NCI-H2107 treated with DMSO at 0.1 percent for 48 hours (cell line): ENCODE measurements at regions not wholly inside any gene's neighbourhood (a gene's known extent, or its start where the extent isn't known, plus 50 kb on each side); places are given as distances from the start of the nearest gene placed in this dataset.
"Not testable (repeated sequence)": the region's sequence is repeated elsewhere in the genome, so short reads cannot be mapped to it uniquely, and the experiment has no call there.

ENCODE experiments used
- DNase-seq: peaks from one replicate; lab custom pipeline; 2025; ENCODE audit not compliant: unreplicated experiment; lab: John Stamatoyannopoulos, UW

DNA sequence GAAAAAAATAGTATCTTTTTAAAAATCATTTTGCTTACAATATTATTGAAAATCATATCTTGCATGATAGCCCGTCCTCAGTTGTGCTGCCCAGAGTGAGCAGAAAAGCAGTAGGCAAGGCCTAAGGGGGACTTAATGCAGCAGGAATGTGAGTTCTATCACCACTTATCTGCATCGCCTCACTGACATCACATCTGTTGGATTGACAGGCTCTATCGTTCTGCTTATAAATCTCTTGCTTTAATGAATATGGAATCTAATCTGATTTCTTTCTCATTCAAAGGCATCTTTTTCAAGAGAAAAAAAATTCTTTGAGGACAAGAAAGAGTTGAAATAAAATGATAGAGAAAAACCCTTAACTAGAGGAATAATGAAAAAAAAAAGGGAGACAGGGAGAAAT, 249.9 kb downstream of the PAPSS1 start:
- DNase-seq, result no peak

GRCh38 chr4:107468812-107469211, 251.2 kb downstream of the PAPSS1 start:
- DNase-seq, result no peak

GRCh38 chr4:107468156-107468555, 251.9 kb downstream of the PAPSS1 start:
- no peak for DNase-seq

DNA sequence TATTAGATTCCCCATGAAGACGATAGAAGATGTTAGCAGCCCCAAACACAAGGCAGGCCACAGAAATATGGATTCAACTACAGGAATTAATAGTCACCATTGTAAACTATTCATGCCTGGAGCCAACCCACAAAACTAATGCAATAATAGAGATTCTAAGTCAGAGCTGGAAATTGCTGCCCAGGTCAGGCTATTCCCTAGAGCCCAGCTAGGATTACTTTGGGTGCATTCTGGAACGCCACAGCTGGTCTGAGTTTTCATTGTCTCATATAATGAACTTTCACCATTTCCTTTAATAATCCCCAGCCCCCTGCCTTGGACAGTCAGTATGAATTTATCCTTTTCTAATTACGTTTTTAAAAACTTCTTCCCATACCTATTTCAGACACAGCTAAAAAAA, 252.6 kb downstream of the PAPSS1 start:
- DNase-seq, result no peak

DNA sequence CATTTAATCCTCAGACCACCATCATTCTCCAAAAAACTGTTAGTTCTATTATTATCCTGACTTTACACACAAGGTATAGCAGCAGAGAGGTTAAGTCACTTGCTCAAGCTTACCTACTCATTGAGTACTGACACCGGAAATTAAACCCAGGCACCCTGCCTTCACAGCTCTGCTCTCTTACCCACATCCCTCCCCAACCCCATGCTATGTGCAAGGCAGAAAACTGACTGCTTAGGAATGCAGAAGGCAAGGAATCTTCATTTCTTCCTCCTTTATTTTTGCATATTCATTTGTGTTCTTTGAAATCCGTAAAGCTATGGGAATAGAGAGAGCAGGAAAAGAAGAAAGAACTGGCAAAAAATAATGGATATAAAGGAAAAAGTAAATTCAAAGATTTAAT, 261.8 kb downstream of the PAPSS1 start:
- DNase-seq, result no peak

GRCh38 chr4:107453987-107454386, 266.0 kb downstream of the PAPSS1 start:
- DNase-seq, result no peak

- DNase-seq, result no peak
Observed at GRCh38 chr4:107452717-107453630, 267.1 kb downstream of the PAPSS1 start.

- DNase-seq, result no peak
Observed at GRCh38 chr4:107449611-107450369, 270.2 kb downstream of the PAPSS1 start.

- DNase-seq, result no peak
Observed at GRCh38 chr4:107442538-107443111, 277.4 kb downstream of the PAPSS1 start.

- no peak for DNase-seq
Observed at GRCh38 chr4:107439401-107439800, 280.6 kb downstream of the PAPSS1 start.

GRCh38 chr4:107436471-107436870, 283.6 kb downstream of the PAPSS1 start:
- not testable (repeated sequence) for DNase-seq

GRCh38 chr4:107432451-107432850, 287.6 kb downstream of the PAPSS1 start:
- no peak for DNase-seq

DNA sequence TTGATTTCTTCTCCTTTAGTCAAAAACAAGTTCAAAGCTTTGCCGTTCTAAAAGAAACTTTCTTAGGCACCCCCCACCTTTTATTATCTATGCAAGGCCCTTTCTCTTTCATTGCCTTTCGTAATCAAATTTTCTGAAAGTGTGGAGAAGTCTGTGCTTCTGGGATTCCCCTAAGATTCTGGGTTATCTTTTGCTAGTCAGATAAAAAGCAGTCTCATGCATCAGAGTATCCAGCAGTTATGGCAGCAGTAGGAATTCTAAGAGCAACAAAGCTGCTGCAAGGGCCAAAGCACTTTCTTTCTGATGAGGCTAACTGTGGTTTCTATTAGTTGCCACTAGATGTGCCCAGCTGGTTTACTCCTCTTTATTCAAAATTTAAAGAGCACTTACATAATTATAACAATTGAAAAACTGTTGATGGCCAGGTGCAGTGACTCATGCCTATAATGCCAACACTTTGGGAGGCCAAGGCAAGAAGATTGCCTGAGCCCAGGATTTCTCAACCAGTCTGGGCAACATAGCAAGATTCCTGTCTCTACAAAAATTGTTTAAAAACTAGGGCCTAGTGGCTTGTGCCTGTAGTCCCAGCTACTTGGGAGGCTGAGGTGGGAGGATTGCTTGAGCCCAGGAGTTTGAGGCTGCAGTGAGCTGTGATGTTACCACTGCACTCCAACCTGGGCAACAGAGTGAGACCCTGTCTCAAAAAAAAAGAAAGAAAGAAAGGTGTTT, 296.2 kb downstream of the PAPSS1 start:
- DNase-seq, result no peak

GRCh38 chr4:107419536-107419935, 300.5 kb downstream of the PAPSS1 start:
- DNase-seq, result not testable (repeated sequence)

DNA sequence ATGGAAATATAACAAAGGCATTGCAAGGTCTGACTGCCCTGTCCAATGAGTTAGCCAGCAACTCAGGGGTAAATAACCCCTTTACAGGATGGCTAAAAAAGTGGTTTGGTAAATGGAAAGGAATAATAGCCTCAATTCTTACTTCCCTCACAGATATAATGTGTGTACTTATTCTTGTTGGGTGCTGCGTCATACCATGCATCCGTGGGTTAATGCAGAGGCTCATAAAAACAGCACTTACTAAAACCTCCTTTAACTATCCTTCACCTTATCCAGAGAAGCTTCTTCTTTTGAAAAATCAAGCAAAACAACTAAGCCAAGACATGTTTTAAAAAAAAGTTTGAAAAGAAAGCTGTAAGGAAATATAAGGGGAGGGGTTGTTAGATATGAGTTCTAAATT, 301.0 kb downstream of the PAPSS1 start:
- DNase-seq, result no peak

DNA sequence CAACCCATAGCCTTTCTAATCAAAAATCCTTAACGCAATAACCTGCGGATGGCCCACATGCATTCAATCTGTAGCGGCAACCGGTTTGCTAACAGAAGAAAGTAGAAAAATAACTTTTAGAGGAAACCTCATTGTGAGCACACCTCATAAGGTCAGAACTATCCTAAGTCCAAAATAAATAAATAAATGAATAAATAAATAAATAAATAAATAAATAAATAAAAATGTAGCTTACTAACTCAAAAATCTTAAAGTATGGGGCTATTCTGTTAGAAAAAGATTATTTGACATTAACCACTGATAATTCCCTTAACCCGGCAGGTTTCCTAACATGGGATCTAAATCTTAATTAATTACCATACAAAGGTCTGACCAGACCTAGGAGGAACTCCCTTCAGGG, 304.5 kb downstream of the PAPSS1 start:
- DNase-seq, result not testable (repeated sequence)

DNA sequence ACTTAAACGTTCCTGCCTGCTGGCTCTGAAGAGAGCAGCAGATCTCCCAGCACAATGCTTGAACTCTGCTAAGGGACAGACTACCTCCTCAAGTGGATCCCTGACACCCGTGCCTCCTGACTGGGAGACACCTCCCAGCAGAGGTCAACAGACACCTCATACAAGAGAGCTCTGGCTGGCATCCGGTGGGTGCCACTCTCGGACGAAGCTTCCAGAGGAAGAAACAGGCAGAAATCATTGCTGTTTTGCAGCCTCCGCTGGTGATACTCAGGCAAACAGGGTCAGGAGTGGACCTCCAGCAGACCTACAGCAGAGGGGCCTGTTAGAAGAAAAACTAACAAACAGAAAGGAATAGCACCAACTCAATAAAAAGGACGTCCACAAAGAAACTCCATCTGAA, 310.2 kb downstream of the PAPSS1 start:
- DNase-seq, result not testable (repeated sequence)

- no peak for DNase-seq
Observed at GRCh38 chr4:107408968-107409367, 311.1 kb downstream of the PAPSS1 start.

DNA sequence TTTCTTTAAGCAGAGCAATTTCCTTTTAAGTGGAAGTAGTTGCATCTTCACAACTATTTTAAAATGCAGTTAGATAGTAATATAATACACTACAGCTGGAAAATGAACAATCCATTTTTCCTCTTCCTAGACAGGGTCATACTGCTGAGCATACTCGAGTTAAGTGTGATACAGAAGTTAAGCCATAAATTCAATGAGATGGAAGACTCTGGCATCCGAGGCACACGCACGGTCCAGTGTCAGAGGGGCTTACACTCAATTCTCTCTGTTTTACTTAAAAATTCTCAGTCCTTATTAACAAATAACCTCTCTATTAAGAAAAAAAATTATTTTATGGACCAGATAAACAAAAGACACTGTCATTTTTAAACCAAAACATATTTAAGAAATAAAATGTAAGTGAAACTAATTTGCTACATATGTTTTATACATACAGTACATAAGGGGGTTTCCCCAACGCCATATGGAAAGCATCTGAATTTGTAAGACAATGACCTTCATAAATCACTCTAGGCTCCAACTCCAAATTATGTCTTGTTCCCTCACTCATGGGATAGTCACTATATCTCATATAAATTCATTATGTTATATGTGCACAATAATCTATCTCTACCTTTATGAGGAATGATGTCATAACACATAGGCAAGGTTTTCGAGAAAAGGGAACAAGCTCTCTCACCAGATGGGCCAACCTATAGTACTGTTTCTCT, 315.3 kb downstream of the PAPSS1 start:
- DNase-seq, result no peak

GRCh38 chr4:107402291-107402690, 317.7 kb downstream of the PAPSS1 start:
- DNase-seq, result no peak
